IMR-90 (cell line): ENCODE measurements at regions not wholly inside any gene's neighbourhood (a gene's known extent, or its start where the extent isn't known, plus 50 kb on each side); places are given as distances from the start of the nearest gene placed in this dataset.

Experiments used
- CTCF ChIP-seq: conservative IDR thresholded peaks from 2 replicates; pipeline ENCODE4 v1.5.1; 2012; ENCODE audit warnings: mild to moderate bottlenecking, low read depth, low read length, improper control_type of control experiment
- POLR2A ChIP-seq: IDR thresholded peaks from 2 replicates; pipeline ENCODE4 v1.6.1; 2012; ENCODE audit warnings: mild to moderate bottlenecking, low read depth, low read length
- SMC3 ChIP-seq: fragments of 150-350 bp; IDR thresholded peaks from 2 replicates; pipeline ENCODE4 v1.6.1; 2016; ENCODE audit warnings: low read depth, mild to moderate bottlenecking, antibody characterized with exemption, low read length, moderate library complexity

- TF ChIP-seq POLR2A: no peak
- TF ChIP-seq CTCF: no peak
- TF ChIP-seq SMC3: no peak
These were observed 154.4 kb downstream of the OMA1 start for GRCh38 chr1:58392083-58392482.
